ENCODE measurements at regions not wholly inside any gene's neighbourhood (a gene's known extent, or its start where the extent isn't known, plus 50 kb on each side); places are given as distances from the start of the nearest gene placed in this dataset.

DNA sequence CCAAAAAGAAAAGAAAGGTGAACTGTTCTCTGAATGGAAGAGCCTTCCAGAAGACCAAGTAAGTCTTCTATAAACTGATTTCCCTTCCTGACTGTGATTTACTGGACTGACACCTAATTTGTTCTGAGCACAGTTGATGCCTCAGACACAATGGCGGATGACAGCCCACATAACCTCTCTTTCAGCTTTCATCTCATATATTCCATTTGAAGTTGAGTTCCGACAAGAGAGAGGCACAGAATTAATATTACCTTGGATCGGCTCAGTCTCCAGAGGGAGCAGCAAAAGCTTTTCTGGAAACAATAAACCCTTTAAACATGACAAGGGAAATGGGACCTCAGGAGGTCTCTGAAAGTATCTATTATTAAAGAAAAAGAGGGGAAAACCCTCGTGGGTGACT lies 638.7 kb upstream of the SETBP1 start:
- no peak overlapping the region for H3K4me3 Mint-ChIP-seq
- H3K27me3 Mint-ChIP-seq: no peaks in the 10 kb centered on the region
- no peak overlapping the region for H3K27ac Mint-ChIP-seq
- Histone ChIP-seq H3K27me3 (ENCODE audit: insufficient read depth, low read length, poor library complexity, severe bottlenecking) (no peaks in the 10 kb centered on the region), H3K4me3 (ENCODE audit: low read length) (no peak overlapping the region), H3K4me1 (ENCODE audit: insufficient read depth, low read length) (no peaks in the 10 kb centered on the region), H3K36me3 (ENCODE audit: insufficient read depth, low read length) (no peaks in the 10 kb centered on the region), H3K9me3 (ENCODE audit: low read length) (no peaks in the 10 kb centered on the region), H3K27ac (ENCODE audit: low read depth, low read length) (no peak overlapping the region)
- no peaks in the 10 kb centered on the region for H3K4me1 Mint-ChIP-seq
- H3K9me3 Mint-ChIP-seq: peaks cover 0 to 6% (median 2%) of the 10 kb centered on the region in 5 donors
- DNase-seq: no peak
- no peaks in the 10 kb centered on the region for H3K36me3 Mint-ChIP-seq
- POLR2A ChIA-PET: no interaction called here
- CTCF ChIA-PET: no interaction called here

DNA sequence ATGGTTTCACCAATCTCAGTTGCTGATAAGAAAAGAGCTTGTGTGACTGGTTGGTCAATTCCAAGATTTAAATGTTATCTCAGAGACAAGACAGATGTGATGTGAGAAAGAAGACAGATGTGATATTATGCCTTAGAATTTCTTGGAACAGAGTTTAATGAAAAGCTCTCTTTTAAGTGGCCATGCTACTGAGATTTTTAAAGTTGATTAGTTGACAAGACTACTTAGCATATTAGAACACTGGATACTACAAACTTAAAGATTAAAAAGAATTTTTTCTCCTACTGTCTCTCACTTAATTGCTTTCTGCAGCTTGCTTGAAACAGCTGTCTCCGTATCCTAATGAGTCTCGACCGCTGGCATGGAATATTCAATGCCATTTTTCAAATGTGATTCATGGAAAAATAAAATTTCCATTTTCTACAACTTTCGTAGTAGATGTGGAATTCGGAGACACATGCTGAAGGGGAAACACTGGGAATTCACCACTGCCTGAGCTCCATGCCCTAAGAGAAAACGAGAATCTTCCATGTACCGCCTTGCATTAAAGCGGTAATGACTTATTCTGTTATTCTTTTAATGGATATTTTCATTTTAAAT lies 634.2 kb upstream of the SETBP1 start:
- no peaks in the 10 kb centered on the region for H3K4me1 ChIP-seq (ENCODE audit: insufficient read depth, low read length)
- H3K4me3 ChIP-seq (ENCODE audit: low read length): no peak overlapping the region
- no peaks in the 10 kb centered on the region for H3K9me3 ChIP-seq (ENCODE audit: low read length)
- Mint-ChIP-seq H3K4me3 (no peak overlapping the region), H3K27ac (no peak overlapping the region), H3K27me3 (no peaks in the 10 kb centered on the region), H3K9me3 (peaks cover 0 to 7% (median 2%) of the 10 kb centered on the region in 5 donors), H3K36me3 (no peaks in the 10 kb centered on the region), H3K4me1 (no peaks in the 10 kb centered on the region)
- ChIA-PET CTCF (no interaction called here), POLR2A (no interaction called here)
- no peak overlapping the region for H3K27ac ChIP-seq (ENCODE audit: low read depth, low read length)
- H3K27me3 ChIP-seq (ENCODE audit: insufficient read depth, low read length, poor library complexity, severe bottlenecking): no peaks in the 10 kb centered on the region
- DNase-seq: no peak
- H3K36me3 ChIP-seq (ENCODE audit: insufficient read depth, low read length): no peaks in the 10 kb centered on the region

- Mint-ChIP-seq H3K4me3 (no peak overlapping the region), H3K27ac (no peak overlapping the region), H3K27me3 (no peaks in the 10 kb centered on the region), H3K9me3 (peaks cover 0 to 5% (median 2%) of the 10 kb centered on the region in 5 donors), H3K36me3 (no peaks in the 10 kb centered on the region), H3K4me1 (no peaks in the 10 kb centered on the region)
- Histone ChIP-seq H3K27ac (ENCODE audit: low read depth, low read length) (no peak overlapping the region), H3K36me3 (ENCODE audit: insufficient read depth, low read length) (no peaks in the 10 kb centered on the region), H3K27me3 (ENCODE audit: insufficient read depth, low read length, poor library complexity, severe bottlenecking) (no peaks in the 10 kb centered on the region), H3K4me3 (ENCODE audit: low read length) (no peak overlapping the region), H3K4me1 (ENCODE audit: insufficient read depth, low read length) (no peaks in the 10 kb centered on the region), H3K9me3 (ENCODE audit: low read length) (no peaks in the 10 kb centered on the region)
- no peak for DNase-seq
- ChIA-PET CTCF (no interaction called here), POLR2A (no interaction called here)
These were observed 633.1 kb upstream of the SETBP1 start for GRCh38 chr18:44047585-44047984.

GRCh38 chr18:44048435-44048834 lies 632.3 kb upstream of the SETBP1 start:
- CTCF ChIA-PET: no interaction called here
- no peak overlapping the region for H3K4me3 Mint-ChIP-seq
- no peaks in the 10 kb centered on the region for H3K36me3 Mint-ChIP-seq
- Histone ChIP-seq H3K27me3 (ENCODE audit: insufficient read depth, low read length, poor library complexity, severe bottlenecking) (no peaks in the 10 kb centered on the region), H3K36me3 (ENCODE audit: insufficient read depth, low read length) (no peaks in the 10 kb centered on the region), H3K4me3 (ENCODE audit: low read length) (no peak overlapping the region), H3K27ac (ENCODE audit: low read depth, low read length) (no peak overlapping the region), H3K9me3 (ENCODE audit: low read length) (no peaks in the 10 kb centered on the region), H3K4me1 (ENCODE audit: insufficient read depth, low read length) (no peaks in the 10 kb centered on the region)
- H3K9me3 Mint-ChIP-seq: peaks cover 0 to 5% (median 2%) of the 10 kb centered on the region in 5 donors
- H3K27me3 Mint-ChIP-seq: no peaks in the 10 kb centered on the region
- H3K4me1 Mint-ChIP-seq: no peaks in the 10 kb centered on the region
- POLR2A ChIA-PET: no interaction called here
- no peak for DNase-seq
- no peak overlapping the region for H3K27ac Mint-ChIP-seq

- no peaks in the 10 kb centered on the region for H3K27me3 Mint-ChIP-seq
- no peak overlapping the region for H3K27ac Mint-ChIP-seq
- no peaks in the 10 kb centered on the region for H3K36me3 Mint-ChIP-seq
- Histone ChIP-seq H3K4me3 (ENCODE audit: low read length) (no peak overlapping the region), H3K27me3 (ENCODE audit: insufficient read depth, low read length, poor library complexity, severe bottlenecking) (no peaks in the 10 kb centered on the region), H3K36me3 (ENCODE audit: insufficient read depth, low read length) (no peaks in the 10 kb centered on the region), H3K9me3 (ENCODE audit: low read length) (no peaks in the 10 kb centered on the region), H3K4me1 (ENCODE audit: insufficient read depth, low read length) (no peaks in the 10 kb centered on the region), H3K27ac (ENCODE audit: low read depth, low read length) (no peak overlapping the region)
- ChIA-PET CTCF (no interaction called here), POLR2A (no interaction called here)
- no peak for DNase-seq
- no peak overlapping the region for H3K4me3 Mint-ChIP-seq
- H3K4me1 Mint-ChIP-seq: no peaks in the 10 kb centered on the region
- H3K9me3 Mint-ChIP-seq: peaks cover 0 to 5% (median 0%) of the 10 kb centered on the region in 5 donors
These were observed 631.8 kb upstream of the SETBP1 start for GRCh38 chr18:44048846-44049245.

DNA sequence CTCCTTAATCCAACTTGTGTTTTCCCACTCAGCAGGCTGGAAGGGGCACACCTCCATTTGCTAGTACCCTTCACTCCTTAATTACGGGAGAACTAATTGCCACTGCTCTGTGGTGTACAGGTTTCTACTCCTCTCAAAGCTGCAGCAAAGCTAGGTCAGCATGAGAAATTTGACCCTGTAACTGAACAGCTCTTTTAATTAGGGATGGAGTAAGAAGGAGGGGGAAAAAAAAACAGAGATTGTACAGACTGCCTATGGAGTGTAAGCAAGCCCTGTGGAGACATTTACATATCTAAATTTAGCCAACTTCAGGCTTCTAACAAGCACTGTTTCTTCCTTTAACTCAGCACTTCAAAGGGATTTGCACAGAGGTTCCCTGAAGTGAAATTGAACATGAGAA lies 629.7 kb upstream of the SETBP1 start:
- H3K4me1 Mint-ChIP-seq: no peaks in the 10 kb centered on the region
- no peaks in the 10 kb centered on the region for H3K27me3 Mint-ChIP-seq
- H3K27ac Mint-ChIP-seq: no peak overlapping the region
- CTCF ChIA-PET: no interaction called here
- no peaks in the 10 kb centered on the region for H3K27me3 ChIP-seq (ENCODE audit: insufficient read depth, low read length, poor library complexity, severe bottlenecking)
- no peaks in the 10 kb centered on the region for H3K36me3 ChIP-seq (ENCODE audit: insufficient read depth, low read length)
- DNase-seq: no peak
- H3K4me3 Mint-ChIP-seq: no peak overlapping the region
- no peaks in the 10 kb centered on the region for H3K36me3 Mint-ChIP-seq
- H3K27ac ChIP-seq (ENCODE audit: low read depth, low read length): no peak overlapping the region
- no peak overlapping the region for H3K4me3 ChIP-seq (ENCODE audit: low read length)
- H3K4me1 ChIP-seq (ENCODE audit: insufficient read depth, low read length): no peaks in the 10 kb centered on the region
- POLR2A ChIA-PET: no interaction called here
- no peaks in the 10 kb centered on the region for H3K9me3 ChIP-seq (ENCODE audit: low read length)
- peaks cover 0 to 5% (median 0%) of the 10 kb centered on the region in 5 donors for H3K9me3 Mint-ChIP-seq

- POLR2A ChIA-PET: no interaction called here
- no peak overlapping the region for H3K27ac Mint-ChIP-seq
- CTCF ChIA-PET: no interaction called here
- H3K9me3 ChIP-seq (ENCODE audit: low read length): no peaks in the 10 kb centered on the region
- H3K27me3 Mint-ChIP-seq: no peaks in the 10 kb centered on the region
- H3K4me1 ChIP-seq (ENCODE audit: insufficient read depth, low read length): no peaks in the 10 kb centered on the region
- no peak overlapping the region for H3K27ac ChIP-seq (ENCODE audit: low read depth, low read length)
- no peaks in the 10 kb centered on the region for H3K4me1 Mint-ChIP-seq
- no peaks in the 10 kb centered on the region for H3K36me3 ChIP-seq (ENCODE audit: insufficient read depth, low read length)
- no peaks in the 10 kb centered on the region for H3K27me3 ChIP-seq (ENCODE audit: insufficient read depth, low read length, poor library complexity, severe bottlenecking)
- peaks cover 0 to 3% (median 2%) of the 10 kb centered on the region in 5 donors for H3K9me3 Mint-ChIP-seq
- no peaks in the 10 kb centered on the region for H3K36me3 Mint-ChIP-seq
- DNase-seq: no peak
- no peak overlapping the region for H3K4me3 ChIP-seq (ENCODE audit: low read length)
- H3K4me3 Mint-ChIP-seq: no peak overlapping the region
These were observed 626.2 kb upstream of the SETBP1 start for GRCh38 chr18:44054514-44054913.

- no peaks in the 10 kb centered on the region for H3K27me3 Mint-ChIP-seq
- CTCF ChIA-PET: interaction anchor here (0.8 kb wide), 1 partner anchor 41 kb away, joined by 3 read pairs; no protein-coding TSS in a partner anchor
These were observed 620.5 kb upstream of the SETBP1 start for GRCh38 chr18:44060197-44060596.

GRCh38 chr18:44061438-44061837 lies 619.2 kb upstream of the SETBP1 start:
- POLR2A ChIA-PET: no interaction called here
- Mint-ChIP-seq H3K9me3 (peaks cover 0 to 9% (median 2%) of the 10 kb centered on the region in 5 donors), H3K27ac (no peak overlapping the region), H3K36me3 (no peaks in the 10 kb centered on the region), H3K4me3 (no peak overlapping the region), H3K4me1 (no peaks in the 10 kb centered on the region), H3K27me3 (no peaks in the 10 kb centered on the region)
- DNase-seq: no peak
- Histone ChIP-seq H3K27ac (ENCODE audit: low read depth, low read length) (no peak overlapping the region), H3K4me3 (ENCODE audit: low read length) (no peak overlapping the region), H3K36me3 (ENCODE audit: insufficient read depth, low read length) (no peaks in the 10 kb centered on the region), H3K9me3 (ENCODE audit: low read length) (no peaks in the 10 kb centered on the region), H3K27me3 (ENCODE audit: insufficient read depth, low read length, poor library complexity, severe bottlenecking) (no peaks in the 10 kb centered on the region), H3K4me1 (ENCODE audit: insufficient read depth, low read length) (no peaks in the 10 kb centered on the region)
- CTCF ChIA-PET: no interaction called here

More at GRCh38 chr18:44060197-44060596, 620.5 kb upstream of the SETBP1 start:
- Histone ChIP-seq H3K4me3 (ENCODE audit: low read length) (no peak overlapping the region), H3K27me3 (ENCODE audit: insufficient read depth, low read length, poor library complexity, severe bottlenecking) (no peaks in the 10 kb centered on the region), H3K36me3 (ENCODE audit: insufficient read depth, low read length) (no peaks in the 10 kb centered on the region), H3K27ac (ENCODE audit: low read depth, low read length) (no peak overlapping the region), H3K4me1 (ENCODE audit: insufficient read depth, low read length) (no peaks in the 10 kb centered on the region), H3K9me3 (ENCODE audit: low read length) (no peaks in the 10 kb centered on the region)
- DNase-seq: no peak
- Mint-ChIP-seq H3K36me3 (no peaks in the 10 kb centered on the region), H3K4me1 (no peaks in the 10 kb centered on the region), H3K9me3 (peaks cover 0 to 7% (median 2%) of the 10 kb centered on the region in 5 donors), H3K4me3 (no peak overlapping the region), H3K27ac (no peak overlapping the region)
- POLR2A ChIA-PET: no interaction called here

Measured in CD8-positive, alpha-beta memory T cell (primary cell).